ENCODE measurements at regions not wholly inside any gene's neighbourhood (a gene's known extent, or its start where the extent isn't known, plus 50 kb on each side); places are given as distances from the start of the nearest gene placed in this dataset.

DNA sequence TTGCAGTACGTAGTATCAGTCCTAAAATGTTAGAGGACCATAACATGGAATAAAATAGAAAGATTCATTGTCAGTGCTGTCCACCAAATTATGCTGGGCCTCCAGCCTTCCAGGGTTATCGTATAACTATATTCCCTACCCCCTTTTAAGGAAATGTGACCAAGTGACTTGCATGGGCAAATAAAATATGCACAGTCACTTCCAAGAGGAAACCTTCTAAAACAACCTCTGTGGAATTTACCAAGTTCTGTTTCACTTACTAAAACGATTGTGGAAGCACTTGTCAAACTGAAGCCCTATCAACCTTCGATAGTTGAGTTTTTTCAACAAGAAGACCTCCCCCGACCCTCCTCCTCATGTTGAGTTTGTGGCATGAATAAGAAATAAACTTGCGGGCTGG lies 345.4 kb upstream of the C16orf82 start:
- TF ChIP-seq, protein P1, sequence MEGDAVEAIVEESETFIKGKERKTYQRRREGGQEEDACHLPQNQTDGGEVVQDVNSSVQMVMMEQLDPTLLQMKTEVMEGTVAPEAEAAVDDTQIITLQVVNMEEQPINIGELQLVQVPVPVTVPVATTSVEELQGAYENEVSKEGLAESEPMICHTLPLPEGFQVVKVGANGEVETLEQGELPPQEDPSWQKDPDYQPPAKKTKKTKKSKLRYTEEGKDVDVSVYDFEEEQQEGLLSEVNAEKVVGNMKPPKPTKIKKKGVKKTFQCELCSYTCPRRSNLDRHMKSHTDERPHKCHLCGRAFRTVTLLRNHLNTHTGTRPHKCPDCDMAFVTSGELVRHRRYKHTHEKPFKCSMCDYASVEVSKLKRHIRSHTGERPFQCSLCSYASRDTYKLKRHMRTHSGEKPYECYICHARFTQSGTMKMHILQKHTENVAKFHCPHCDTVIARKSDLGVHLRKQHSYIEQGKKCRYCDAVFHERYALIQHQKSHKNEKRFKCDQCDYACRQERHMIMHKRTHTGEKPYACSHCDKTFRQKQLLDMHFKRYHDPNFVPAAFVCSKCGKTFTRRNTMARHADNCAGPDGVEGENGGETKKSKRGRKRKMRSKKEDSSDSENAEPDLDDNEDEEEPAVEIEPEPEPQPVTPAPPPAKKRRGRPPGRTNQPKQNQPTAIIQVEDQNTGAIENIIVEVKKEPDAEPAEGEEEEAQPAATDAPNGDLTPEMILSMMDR (IDR thresholded peaks at IDR 0.05; ENCODE audit: low read length), result no peak
- TF ChIP-seq EZH2 (IDR thresholded peaks at IDR 0.05; ENCODE audit: borderline replicate concordance, low read length), result no peak
